Colonic mucosa (tissue), 4 donors: ENCODE measurements at regions not wholly inside any gene's neighbourhood (a gene's known extent, or its start where the extent isn't known, plus 50 kb on each side); places are given as distances from the start of the nearest gene placed in this dataset.

ENCODE experiments used
- DNase-seq: peaks from one replicate; pipeline ENCODE4 v3.0.0-alpha.2; 2020
- H3K27ac ChIP-seq: fragments of 200-600 bp; one replicate; pipeline ENCODE4 v1.8.0; 2021
- H3K27me3 ChIP-seq: fragments of 200-600 bp; one replicate; pipeline ENCODE4 v1.8.0; 2021
- H3K36me3 ChIP-seq: fragments of 200-600 bp; one replicate; pipeline ENCODE4 v1.8.0; 2021
- H3K4me1 ChIP-seq: fragments of 200-600 bp; one replicate; pipeline ENCODE4 v1.8.0; 2021; ENCODE audit warnings: mild to moderate bottlenecking
- H3K4me3 ChIP-seq: fragments of 200-600 bp; one replicate; pipeline ENCODE4 v1.8.0; 2021
- H3K9ac ChIP-seq, 2 donors: one replicate each; pipeline ENCODE4 v1.7.0; 2013; ENCODE audit warnings: control low read depth in 2 of 2, low read depth in 2 of 2, low read length in 2 of 2
- H3K9me3 ChIP-seq: fragments of 200-600 bp; one replicate; pipeline ENCODE4 v1.8.0; 2021
- CTCF ChIP-seq: fragments of 200-600 bp; IDR thresholded peaks from one replicate; pipeline ENCODE4 v1.8.0; 2022; ENCODE audit warnings: antibody characterized with exemption, mild to moderate bottlenecking
- intact Hi-C: fragments of 100-400 bp; cut with DNase I; formaldehyde crosslinking; loops from one replicate; pipeline ENCODE4 v1.14.1; 2022
- donor health status: healthy.
- donor health status: DM: no; HTN: no; CAD: no.
- donor health status: DM: no; HTN: no; CAD: no.

GRCh38 chr2:122703676-122704075 lies 948.2 kb downstream of the TSN start:
- intact Hi-C loops, result no loop called here
- Histone ChIP-seq H3K9ac (no peak overlapping the region), H3K27me3 (no peaks in the 10 kb centered on the region), H3K36me3 (no peaks in the 10 kb centered on the region), H3K27ac (no peak overlapping the region), H3K4me1 (no peaks in the 10 kb centered on the region), H3K9me3 (no peaks in the 10 kb centered on the region), H3K4me3 (no peak overlapping the region)
- DNase-seq, result no peak
- TF ChIP-seq CTCF, result no peak

- Histone ChIP-seq H3K4me3 (no peak overlapping the region), H3K36me3 (no peaks in the 10 kb centered on the region), H3K9me3 (no peaks in the 10 kb centered on the region), H3K27ac (no peak overlapping the region), H3K9ac (no peak overlapping the region), H3K4me1 (no peaks in the 10 kb centered on the region), H3K27me3 (no peaks in the 10 kb centered on the region)
- DNase-seq, result no peak
- TF ChIP-seq CTCF, result no peak
- intact Hi-C loops, result no loop called here
Measured at GRCh38 chr2:122704109-122704563, 948.7 kb downstream of the TSN start.

- no peak for TF ChIP-seq CTCF
- H3K36me3 ChIP-seq, result no peaks in the 10 kb centered on the region
- DNase-seq, result no peak
- no peaks in the 10 kb centered on the region for H3K27me3 ChIP-seq
- H3K4me1 ChIP-seq, result no peaks in the 10 kb centered on the region
- no peaks in the 10 kb centered on the region for H3K9me3 ChIP-seq
- intact Hi-C loops, result no loop called here
- H3K4me3 ChIP-seq, result no peak overlapping the region
- H3K27ac ChIP-seq, result no peak overlapping the region
- no peak overlapping the region for H3K9ac ChIP-seq
Measured at GRCh38 chr2:122705746-122706145, 950.3 kb downstream of the TSN start.

GRCh38 chr2:122706757-122707223 lies 951.3 kb downstream of the TSN start:
- TF ChIP-seq CTCF, result no peak
- DNase-seq, result no peak
- H3K36me3 ChIP-seq, result no peaks in the 10 kb centered on the region
- no peak overlapping the region for H3K9ac ChIP-seq
- H3K4me3 ChIP-seq, result no peak overlapping the region
- H3K4me1 ChIP-seq, result no peaks in the 10 kb centered on the region
- no peaks in the 10 kb centered on the region for H3K27me3 ChIP-seq
- H3K9me3 ChIP-seq, result no peaks in the 10 kb centered on the region
- no peak overlapping the region for H3K27ac ChIP-seq
- intact Hi-C loops, result no loop called here

GRCh38 chr2:122707224-122707824 lies 951.9 kb downstream of the TSN start:
- no peak overlapping the region for H3K27ac ChIP-seq
- H3K4me1 ChIP-seq, result no peaks in the 10 kb centered on the region
- H3K36me3 ChIP-seq, result no peaks in the 10 kb centered on the region
- H3K4me3 ChIP-seq, result no peak overlapping the region
- H3K9ac ChIP-seq, result no peak overlapping the region
- no peak for TF ChIP-seq CTCF
- H3K27me3 ChIP-seq, result no peaks in the 10 kb centered on the region
- intact Hi-C loops, result no loop called here
- no peak for DNase-seq
- H3K9me3 ChIP-seq, result no peaks in the 10 kb centered on the region
